ENCODE measurements at regions not wholly inside any gene's neighbourhood (a gene's known extent, or its start where the extent isn't known, plus 50 kb on each side); places are given as distances from the start of the nearest gene placed in this dataset.

DNA sequence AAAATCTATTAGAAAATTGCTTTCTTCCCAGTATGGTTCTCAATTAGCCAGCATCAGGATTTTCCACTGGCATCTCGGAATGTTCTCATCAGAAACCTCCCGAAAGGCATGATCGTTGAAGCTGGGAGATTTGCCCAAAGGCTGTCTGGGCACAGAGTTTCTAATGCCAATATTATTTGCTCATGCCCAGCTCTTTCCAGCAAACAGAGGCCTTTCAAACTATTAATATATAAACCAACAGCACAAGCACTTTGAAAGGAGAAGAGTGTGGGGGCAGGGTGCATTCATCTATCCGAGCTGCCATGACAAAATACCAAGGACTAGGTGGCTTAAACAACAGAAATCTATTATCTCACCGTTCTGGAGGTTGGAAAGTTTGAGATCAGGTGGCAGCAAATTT is 88.3 kb upstream of the MSX1 start:
- no peak for DNase-seq

GRCh38 chr4:4770610-4771009 is 88.9 kb upstream of the MSX1 start:
- DNase-seq = no peak

DNA sequence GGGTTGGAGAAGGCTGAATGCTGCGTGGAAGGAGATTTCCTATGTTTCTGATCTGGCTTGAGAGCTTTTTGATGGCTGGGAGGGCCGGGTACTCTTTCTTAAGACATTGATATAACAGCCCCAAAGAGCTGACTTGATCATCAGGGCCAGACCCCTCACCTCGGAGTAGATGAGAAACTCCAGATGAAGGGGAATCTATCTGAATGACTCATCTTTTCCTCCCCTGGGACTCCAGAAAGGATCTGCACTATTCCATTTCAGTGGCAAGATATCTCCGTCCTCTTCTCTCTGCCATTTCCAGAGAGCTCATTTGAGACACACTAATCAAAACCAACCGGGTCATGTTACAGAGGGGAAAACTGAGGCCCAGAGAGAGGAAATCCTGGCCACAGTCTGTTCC is 92.9 kb upstream of the MSX1 start:
- no peak for DNase-seq

- DNase-seq = no peak
These were observed 93.7 kb upstream of the MSX1 start for GRCh38 chr4:4765811-4766210.

- DNase-seq = no peak
These were observed 94.9 kb upstream of the MSX1 start for GRCh38 chr4:4764558-4764905.

GRCh38 chr4:4763822-4764557 is 95.5 kb upstream of the MSX1 start:
- no peak for DNase-seq

- DNase-seq = peak; percentile 39
These were observed 96.3 kb upstream of the MSX1 start for GRCh38 chr4:4762909-4763821.

DNA sequence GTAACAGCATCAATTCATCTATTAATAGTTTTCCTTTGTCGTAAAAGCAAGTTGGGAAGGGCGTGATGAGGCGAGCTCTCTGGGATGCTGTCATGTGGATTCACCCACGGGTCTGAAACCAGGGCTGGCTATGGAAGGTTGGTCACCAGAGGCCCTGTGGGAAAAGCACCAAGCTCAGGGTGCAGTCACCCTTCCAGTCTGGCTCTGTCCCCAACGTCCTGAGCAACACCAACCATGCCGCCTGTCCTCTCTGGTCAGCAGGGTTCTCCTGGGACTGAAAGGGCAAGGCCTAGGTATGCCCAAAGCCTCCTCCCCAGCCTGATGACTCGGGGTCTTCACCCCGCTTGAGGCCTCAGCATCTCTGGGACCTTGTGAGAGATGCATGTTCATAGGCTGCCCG is 97.2 kb upstream of the MSX1 start:
- no peak for DNase-seq

GRCh38 chr4:4761128-4761982 is 98.1 kb upstream of the MSX1 start:
- DNase-seq = peak; percentile 24

- DNase-seq = no peak
These were observed 99.6 kb upstream of the MSX1 start for GRCh38 chr4:4759883-4760282.

- DNase-seq = no peak
These were observed 100.2 kb upstream of the MSX1 start for GRCh38 chr4:4759232-4759631.

DNA sequence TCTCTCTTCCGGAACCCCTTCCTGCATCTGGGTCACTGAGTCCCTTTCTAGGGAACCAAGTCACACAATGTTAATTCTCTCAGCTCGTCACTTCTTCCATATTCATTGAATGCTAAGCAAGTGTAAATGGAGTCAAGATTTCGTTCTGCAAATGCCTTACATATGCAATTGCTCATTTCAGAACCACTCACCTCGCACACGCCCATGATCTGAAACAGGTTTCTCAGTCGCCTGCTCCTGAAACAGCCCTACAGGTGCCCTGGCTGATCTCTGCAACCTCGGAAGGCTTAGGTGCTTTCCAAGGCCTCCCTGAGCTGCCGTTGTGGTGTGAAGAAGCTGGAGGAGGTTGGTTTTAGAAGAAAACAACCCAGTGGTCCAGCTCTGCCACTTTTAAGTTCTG is 100.8 kb upstream of the MSX1 start:
- no peak for DNase-seq

DNA sequence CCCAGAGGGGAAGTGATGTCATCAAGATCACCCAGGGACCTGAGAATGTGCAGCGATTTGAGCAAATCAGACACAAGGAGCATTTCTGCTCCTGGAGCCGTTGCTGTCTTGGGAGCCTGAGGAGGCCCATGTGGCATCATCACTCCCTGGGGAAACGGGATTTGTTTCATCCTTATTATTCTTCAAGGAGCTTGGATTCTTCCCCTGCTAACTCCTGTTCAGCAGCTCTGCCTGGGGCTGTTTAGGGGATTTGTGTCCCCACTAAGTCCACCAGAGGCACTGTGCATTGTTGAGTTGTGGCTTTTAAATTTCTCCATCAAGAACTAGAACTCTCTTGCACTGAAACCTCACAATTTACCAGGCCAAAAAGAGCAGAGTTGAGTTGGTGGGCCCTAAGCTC is 104.2 kb upstream of the MSX1 start:
- no peak for DNase-seq

GRCh38 chr4:4754641-4755040 is 104.8 kb upstream of the MSX1 start:
- no peak for DNase-seq

DNA sequence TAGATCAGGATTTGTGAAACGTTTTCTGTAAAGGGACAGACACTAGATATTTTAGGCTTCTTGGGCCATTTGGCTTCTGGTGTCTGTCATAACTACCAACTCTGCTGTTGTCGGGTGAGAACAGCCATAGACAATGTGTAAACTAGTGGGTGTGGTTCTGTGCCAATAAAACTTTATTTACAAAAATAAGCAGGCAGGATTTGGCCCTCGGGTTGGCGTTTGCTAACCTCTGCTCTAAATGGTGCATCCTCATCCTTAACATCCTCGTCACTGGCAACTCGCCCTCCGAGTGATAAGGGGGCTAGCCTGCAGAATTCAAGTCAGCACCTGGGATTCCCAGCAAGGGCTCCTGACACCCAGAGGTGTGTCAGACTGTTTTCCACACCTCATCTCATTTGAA is 105.8 kb upstream of the MSX1 start:
- DNase-seq = no peak

GRCh38 chr4:4752576-4753401 is 106.7 kb upstream of the MSX1 start:
- no peak for DNase-seq

DNA sequence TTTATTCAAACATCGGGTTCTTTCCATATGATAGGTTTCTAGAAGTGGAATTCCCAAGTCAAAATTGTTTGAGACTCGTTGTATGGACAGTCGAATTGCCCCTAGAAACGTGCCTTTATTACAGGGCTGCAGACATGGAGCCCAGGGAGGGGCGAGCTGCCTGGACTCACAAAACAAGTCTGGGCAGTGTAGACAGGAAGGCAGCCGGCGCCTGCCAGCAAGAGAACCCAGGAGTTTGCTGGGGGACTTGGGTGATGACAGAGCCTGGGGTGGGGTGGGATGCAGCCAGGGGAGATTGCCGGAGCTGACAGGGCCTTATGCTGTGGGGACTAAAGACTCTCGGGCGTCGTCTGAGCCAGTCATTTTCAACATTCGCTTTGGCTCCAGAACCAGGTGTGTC is 107.4 kb upstream of the MSX1 start:
- DNase-seq = no peak

- DNase-seq = no peak
These were observed 109.3 kb upstream of the MSX1 start for GRCh38 chr4:4750187-4750586.

DNA sequence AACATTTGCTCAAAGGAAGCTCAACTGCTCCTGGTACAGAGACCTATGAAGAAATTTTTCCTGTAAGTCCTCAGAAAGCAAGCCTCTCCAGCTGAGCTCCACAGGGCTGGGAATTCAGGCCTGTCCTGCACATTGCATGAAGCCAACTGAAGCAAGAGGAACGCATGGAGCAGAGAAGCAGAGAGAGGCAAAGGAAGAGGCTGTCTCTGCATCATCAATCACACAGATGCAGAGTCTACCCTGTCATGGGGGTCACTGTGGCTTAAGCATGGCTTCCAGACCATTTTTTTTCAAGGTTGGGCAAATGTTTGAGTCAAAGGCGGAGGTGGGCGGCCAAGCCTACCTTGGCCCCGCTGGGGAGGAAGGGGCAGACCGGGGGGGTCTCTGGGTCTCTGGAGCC is 110.3 kb upstream of the MSX1 start:
- no peak for DNase-seq

DNA sequence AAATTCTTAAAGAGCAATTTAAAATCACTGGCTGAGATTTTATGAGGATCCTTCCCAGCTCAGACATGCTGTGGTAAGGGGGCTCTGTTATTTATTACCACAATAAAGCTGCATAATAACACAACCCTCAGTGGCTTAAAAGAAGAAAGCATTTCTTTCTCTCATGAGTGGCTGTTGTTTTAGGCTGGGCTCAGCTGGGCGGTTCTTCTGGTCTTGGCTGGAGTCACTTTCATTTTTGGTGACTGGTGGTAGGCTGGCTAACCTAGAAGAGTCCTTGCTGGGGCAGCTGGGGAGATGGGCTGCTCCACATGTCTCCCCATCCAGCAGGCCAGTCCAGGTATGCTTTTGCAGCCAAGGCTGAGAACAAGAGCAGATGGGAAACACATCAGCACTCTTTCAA is 113.0 kb upstream of the MSX1 start:
- no peak for DNase-seq

DNA sequence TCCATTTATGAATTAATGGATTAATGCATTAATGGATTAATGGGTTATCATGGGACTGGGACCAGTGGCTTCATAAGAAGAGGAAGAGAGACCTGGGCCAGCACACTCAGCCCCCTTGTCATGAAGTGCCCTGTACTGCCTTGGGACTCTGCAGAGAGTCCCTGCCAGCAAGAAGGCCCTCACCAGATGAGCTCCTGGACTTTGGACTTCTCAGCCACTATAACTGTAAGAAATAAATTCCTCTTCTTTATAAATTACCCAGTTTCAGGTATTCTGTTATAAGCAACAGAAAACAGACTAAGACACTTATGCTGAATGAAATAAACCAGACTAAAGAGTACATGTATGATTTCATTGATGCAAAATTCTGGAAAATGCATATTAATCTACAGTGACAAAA is 119.4 kb upstream of the MSX1 start:
- no peak for DNase-seq

DNA sequence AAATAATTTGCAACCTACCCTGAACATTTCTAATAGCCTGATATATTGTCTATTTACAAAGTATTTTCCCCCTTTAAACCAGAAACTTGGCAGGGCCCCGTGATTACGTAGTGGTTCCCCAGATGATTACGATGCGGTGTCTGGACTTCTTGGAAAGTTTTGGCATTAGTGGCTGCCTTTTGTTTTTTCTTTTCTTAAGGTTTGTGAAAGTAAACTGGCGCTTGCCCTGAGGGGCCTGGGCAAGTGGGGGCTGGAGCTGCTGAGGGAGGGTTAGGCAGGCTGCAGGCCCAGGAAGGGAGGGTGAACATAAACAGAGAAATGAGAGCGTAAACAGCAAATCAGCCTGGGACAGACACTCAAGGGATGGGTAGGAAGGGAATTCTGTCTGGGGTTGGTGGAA is 123.6 kb upstream of the MSX1 start:
- no peak for DNase-seq
